Chondrocyte (in vitro differentiated cells): ENCODE measurements at regions not wholly inside any gene's neighbourhood (a gene's known extent, or its start where the extent isn't known, plus 50 kb on each side); places are given as distances from the start of the nearest gene placed in this dataset.

Source experiments
- DNase-seq: peaks from one replicate; pipeline ENCODE4 v3.0.0; 2021; ENCODE audit warnings: mixed read lengths, low spot score
- H3K27ac Mint-ChIP-seq: one replicate; pipeline ENCODE4 v1.8.0; 2021; ENCODE audit warnings: mild to moderate bottlenecking, moderate library complexity, mixed read lengths; ENCODE audit not compliant: unreplicated experiment
- H3K27me3 Mint-ChIP-seq: 2 replicates; pipeline ENCODE4 v1.8.0; 2021; ENCODE audit warnings: low read depth, mixed read lengths
- H3K36me3 Mint-ChIP-seq: 2 replicates; pipeline ENCODE4 v1.8.0; 2021; ENCODE audit warnings: low read depth, mixed read lengths
- H3K4me1 Mint-ChIP-seq: 2 replicates; pipeline ENCODE4 v1.8.0; 2021; ENCODE audit warnings: low read depth, mild to moderate bottlenecking, mixed read lengths
- H3K4me3 Mint-ChIP-seq: one replicate; pipeline ENCODE4 v1.8.0; 2021; ENCODE audit warnings: mild to moderate bottlenecking, moderate library complexity, mixed read lengths; ENCODE audit not compliant: unreplicated experiment
- H3K9me3 Mint-ChIP-seq: 2 replicates; pipeline ENCODE4 v1.8.0; 2021; ENCODE audit warnings: low read depth, mixed read lengths
- TF ChIP-seq, protein P1 (sequence below): fragments of 200-600 bp; sonication (generic); IDR thresholded peaks from 2 replicates; pipeline ENCODE4 v1.5.0; 2021; ENCODE audit warnings: antibody characterized with exemption, mild to moderate bottlenecking, moderate library complexity

DNA sequence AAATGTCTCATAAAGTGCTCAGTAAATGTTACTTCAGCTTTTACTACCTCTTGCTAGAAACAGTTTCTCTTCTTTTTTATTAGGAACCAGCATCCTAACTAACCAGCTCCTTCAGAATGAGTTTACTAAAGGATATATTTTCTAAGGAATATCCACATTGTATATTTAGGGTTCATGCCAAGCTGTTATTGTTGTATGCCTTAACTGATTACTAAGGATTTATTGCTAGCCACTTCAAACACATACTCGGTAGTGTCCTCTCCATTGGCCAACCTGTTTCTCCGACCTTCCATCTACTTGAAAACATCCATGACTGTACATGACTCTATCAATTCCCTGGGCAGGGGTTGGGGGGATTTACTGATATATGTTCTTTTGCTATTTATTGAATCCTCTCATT lies 906.3 kb upstream of the SORCS1 start:
- DNase-seq = no peak
- H3K4me1 Mint-ChIP-seq = no peaks in the 10 kb centered on the region
- H3K4me3 Mint-ChIP-seq = no peak overlapping the region
- H3K9me3 Mint-ChIP-seq = peaks cover 11% of the 10 kb centered on the region
- TF ChIP-seq, protein P1, sequence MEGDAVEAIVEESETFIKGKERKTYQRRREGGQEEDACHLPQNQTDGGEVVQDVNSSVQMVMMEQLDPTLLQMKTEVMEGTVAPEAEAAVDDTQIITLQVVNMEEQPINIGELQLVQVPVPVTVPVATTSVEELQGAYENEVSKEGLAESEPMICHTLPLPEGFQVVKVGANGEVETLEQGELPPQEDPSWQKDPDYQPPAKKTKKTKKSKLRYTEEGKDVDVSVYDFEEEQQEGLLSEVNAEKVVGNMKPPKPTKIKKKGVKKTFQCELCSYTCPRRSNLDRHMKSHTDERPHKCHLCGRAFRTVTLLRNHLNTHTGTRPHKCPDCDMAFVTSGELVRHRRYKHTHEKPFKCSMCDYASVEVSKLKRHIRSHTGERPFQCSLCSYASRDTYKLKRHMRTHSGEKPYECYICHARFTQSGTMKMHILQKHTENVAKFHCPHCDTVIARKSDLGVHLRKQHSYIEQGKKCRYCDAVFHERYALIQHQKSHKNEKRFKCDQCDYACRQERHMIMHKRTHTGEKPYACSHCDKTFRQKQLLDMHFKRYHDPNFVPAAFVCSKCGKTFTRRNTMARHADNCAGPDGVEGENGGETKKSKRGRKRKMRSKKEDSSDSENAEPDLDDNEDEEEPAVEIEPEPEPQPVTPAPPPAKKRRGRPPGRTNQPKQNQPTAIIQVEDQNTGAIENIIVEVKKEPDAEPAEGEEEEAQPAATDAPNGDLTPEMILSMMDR = no peak
- H3K27ac Mint-ChIP-seq = no peak overlapping the region
- no peaks in the 10 kb centered on the region for H3K36me3 Mint-ChIP-seq
- no peaks in the 10 kb centered on the region for H3K27me3 Mint-ChIP-seq

DNA sequence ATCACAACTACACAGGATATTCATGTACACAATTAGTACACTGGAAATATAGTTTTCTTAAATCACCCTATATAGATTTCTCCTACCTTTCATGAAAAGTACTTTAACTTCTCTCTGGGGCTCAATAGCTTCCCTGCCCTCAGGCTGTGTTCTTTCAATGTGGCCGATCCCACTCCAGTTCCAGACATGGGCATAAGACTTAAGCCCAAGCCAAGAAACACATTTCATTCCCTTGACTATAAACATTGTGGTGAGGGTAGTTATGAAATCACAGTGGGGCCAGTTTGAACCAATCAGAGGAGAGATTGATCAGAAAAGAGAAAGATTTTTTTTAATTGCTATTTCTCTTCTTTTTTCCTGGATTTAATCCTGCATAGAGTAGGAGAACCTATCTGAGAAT lies 904.6 kb upstream of the SORCS1 start:
- no peak overlapping the region for H3K27ac Mint-ChIP-seq
- no peak for DNase-seq
- no peaks in the 10 kb centered on the region for H3K27me3 Mint-ChIP-seq
- H3K9me3 Mint-ChIP-seq = peaks cover 11% of the 10 kb centered on the region
- TF ChIP-seq, protein P1 = no peak
- no peaks in the 10 kb centered on the region for H3K36me3 Mint-ChIP-seq
- no peaks in the 10 kb centered on the region for H3K4me1 Mint-ChIP-seq
- no peak overlapping the region for H3K4me3 Mint-ChIP-seq

DNA sequence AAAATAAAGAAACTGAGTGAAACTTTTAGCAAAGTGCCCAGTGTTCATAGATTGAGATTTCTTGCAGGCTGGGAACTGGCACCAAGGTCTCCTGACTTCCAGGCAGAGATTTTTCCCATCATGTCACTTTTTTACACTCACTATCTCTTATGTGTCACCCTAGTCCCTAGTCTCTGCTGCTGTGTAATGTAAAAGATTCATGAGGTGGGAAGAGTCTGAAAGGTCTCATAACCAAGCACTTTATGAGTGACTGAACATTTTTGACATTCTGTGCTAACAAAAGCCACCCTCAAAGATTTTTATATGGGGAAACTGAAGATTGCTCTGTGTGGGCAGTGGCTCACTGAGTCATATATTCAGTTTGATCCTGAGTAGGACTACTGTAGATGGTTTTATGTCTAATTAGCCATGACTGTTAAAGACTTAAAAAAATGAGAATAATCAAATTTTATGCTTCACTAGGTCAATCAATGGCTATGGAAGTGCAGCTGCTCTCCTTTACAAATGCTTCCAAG lies 900.3 kb upstream of the SORCS1 start:
- Mint-ChIP-seq H3K27me3 (no peaks in the 10 kb centered on the region), H3K27ac (no peak overlapping the region), H3K4me3 (no peak overlapping the region), H3K9me3 (peaks cover 15% of the 10 kb centered on the region), H3K4me1 (no peaks in the 10 kb centered on the region), H3K36me3 (no peaks in the 10 kb centered on the region)
- TF ChIP-seq, protein P1 = no peak
- no peak for DNase-seq

DNA sequence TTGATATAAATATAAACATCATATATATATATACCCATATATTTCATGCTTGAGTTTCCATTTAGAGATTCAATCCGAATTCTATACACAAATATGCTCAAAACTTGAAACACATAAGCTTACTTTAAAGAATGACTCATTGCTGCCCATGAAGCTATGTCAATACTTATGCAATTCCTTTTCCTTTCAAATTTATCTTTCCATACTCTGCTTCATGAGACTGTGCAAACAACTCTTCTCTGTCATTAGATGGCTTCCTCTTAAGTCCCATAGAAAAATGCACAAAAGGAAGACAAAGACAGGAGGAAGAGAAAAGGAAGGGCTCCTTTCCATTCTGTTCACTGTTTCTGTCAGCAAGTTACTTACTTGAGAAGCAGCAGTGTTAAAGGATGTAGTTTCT lies 895.7 kb upstream of the SORCS1 start:
- DNase-seq = no peak
- Mint-ChIP-seq H3K4me1 (no peaks in the 10 kb centered on the region), H3K27ac (no peak overlapping the region), H3K4me3 (no peak overlapping the region), H3K36me3 (no peaks in the 10 kb centered on the region), H3K9me3 (peaks cover 14% of the 10 kb centered on the region), H3K27me3 (no peaks in the 10 kb centered on the region)
- TF ChIP-seq, protein P1 = no peak

DNA sequence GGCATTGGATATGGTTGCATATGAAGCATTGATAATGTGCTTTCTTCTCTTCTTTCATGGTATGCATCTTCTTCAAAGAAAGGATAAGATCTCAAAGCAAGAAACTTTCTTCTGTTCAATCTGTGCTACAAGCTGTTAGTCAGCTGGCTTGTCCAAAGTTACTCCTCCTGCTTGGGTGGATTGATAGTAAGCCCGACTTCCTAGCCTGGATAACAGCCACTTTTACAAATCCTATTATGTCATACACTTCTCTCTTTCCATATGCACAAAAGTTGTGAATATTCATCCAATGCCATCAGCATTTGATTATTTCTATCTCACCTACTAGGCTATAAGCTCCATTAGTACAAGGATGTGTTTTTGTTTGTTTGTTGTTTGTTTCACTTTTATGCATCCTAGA lies 891.0 kb upstream of the SORCS1 start:
- H3K36me3 Mint-ChIP-seq = no peaks in the 10 kb centered on the region
- no peaks in the 10 kb centered on the region for H3K27me3 Mint-ChIP-seq
- TF ChIP-seq, protein P1 = no peak
- H3K4me3 Mint-ChIP-seq = no peak overlapping the region
- no peak overlapping the region for H3K27ac Mint-ChIP-seq
- H3K9me3 Mint-ChIP-seq = peaks cover 9% of the 10 kb centered on the region
- no peaks in the 10 kb centered on the region for H3K4me1 Mint-ChIP-seq
- DNase-seq = no peak
